ENCODE measurements at regions not wholly inside any gene's neighbourhood (a gene's known extent, or its start where the extent isn't known, plus 50 kb on each side); places are given as distances from the start of the nearest gene placed in this dataset.

DNA sequence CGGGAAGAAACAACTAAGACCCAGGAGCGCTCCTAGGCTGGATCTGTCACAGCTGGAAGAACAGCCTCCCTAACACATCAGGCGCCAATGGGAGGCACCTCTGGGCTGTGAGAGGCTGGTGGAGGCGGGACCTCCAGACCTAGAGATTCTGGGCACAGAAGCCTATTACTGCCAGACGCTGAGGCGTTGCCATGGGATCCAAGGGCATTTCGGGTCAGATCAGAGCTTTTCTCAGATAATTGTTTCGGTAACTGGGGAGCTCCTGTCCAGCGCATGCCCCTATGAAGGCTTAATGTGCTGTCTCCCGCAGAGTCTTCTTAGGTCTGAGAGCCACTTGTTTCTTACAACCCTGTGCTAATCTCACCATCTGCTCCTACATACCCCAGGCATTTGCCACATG, 339.2 kb downstream of the ZNF716 start:
- intact Hi-C loops (cut with micrococcal nuclease; ENCODE audit: unreplicated experiment), result no loop called here
- no TSS peak for BruUV-seq (replicated peaks)
- CTCF ChIA-PET, result no interaction called here
- TF ChIP-seq EZH2 (IDR thresholded peaks at IDR 0.05; ENCODE audit: low read depth), result no peak
- TF ChIP-seq, protein P1, sequence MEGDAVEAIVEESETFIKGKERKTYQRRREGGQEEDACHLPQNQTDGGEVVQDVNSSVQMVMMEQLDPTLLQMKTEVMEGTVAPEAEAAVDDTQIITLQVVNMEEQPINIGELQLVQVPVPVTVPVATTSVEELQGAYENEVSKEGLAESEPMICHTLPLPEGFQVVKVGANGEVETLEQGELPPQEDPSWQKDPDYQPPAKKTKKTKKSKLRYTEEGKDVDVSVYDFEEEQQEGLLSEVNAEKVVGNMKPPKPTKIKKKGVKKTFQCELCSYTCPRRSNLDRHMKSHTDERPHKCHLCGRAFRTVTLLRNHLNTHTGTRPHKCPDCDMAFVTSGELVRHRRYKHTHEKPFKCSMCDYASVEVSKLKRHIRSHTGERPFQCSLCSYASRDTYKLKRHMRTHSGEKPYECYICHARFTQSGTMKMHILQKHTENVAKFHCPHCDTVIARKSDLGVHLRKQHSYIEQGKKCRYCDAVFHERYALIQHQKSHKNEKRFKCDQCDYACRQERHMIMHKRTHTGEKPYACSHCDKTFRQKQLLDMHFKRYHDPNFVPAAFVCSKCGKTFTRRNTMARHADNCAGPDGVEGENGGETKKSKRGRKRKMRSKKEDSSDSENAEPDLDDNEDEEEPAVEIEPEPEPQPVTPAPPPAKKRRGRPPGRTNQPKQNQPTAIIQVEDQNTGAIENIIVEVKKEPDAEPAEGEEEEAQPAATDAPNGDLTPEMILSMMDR (conservative IDR thresholded peaks at IDR 0.05), result no peak
- H3K36me3 ChIP-seq (ENCODE audit: low read depth), result no peaks in the 10 kb centered on the region
- DNase-seq, result no peak
- no peaks in the 10 kb centered on the region for H3K9me3 ChIP-seq (ENCODE audit: insufficient read depth, low read depth)
- H3K27ac ChIP-seq, result no peak overlapping the region
- no peaks in the 10 kb centered on the region for H3K79me2 ChIP-seq (ENCODE audit: low read depth)
- H3K27me3 ChIP-seq (ENCODE audit: insufficient read depth, low read depth), result peaks cover 3% of the 10 kb centered on the region; the same call in 1 of the 2 replicates
- H3K9me2 ChIP-seq (ENCODE audit: insufficient read depth), result no peaks in the 10 kb centered on the region
- H3K4me1 ChIP-seq (replicated peaks; ENCODE audit: insufficient read depth), result no peaks in the 10 kb centered on the region
- H3K4me2 ChIP-seq, result no peak overlapping the region
- POLR2A ChIA-PET (ENCODE audit: unreplicated experiment), result no interaction called here
- H2AFZ ChIP-seq, result no peak overlapping the region
- H3F3A ChIP-seq (ENCODE audit: insufficient read depth, low read depth), result no peaks in the 10 kb centered on the region
- no peaks in the 10 kb centered on the region for H4K20me1 ChIP-seq (ENCODE audit: insufficient read depth)
- H3K4me3 ChIP-seq, result no peak overlapping the region

- no peak for DNase-seq
- POLR2A ChIA-PET (ENCODE audit: unreplicated experiment), result no interaction called here
- Histone ChIP-seq H3K9me3 (ENCODE audit: insufficient read depth, low read depth) (no peaks in the 10 kb centered on the region), H4K20me1 (ENCODE audit: insufficient read depth) (no peaks in the 10 kb centered on the region), H3K79me2 (ENCODE audit: low read depth) (no peaks in the 10 kb centered on the region), H3K4me3 (no peak overlapping the region), H3K4me2 (no peak overlapping the region), H3F3A (ENCODE audit: insufficient read depth, low read depth) (no peaks in the 10 kb centered on the region), H3K4me1 (replicated peaks; ENCODE audit: insufficient read depth) (no peaks in the 10 kb centered on the region), H3K27me3 (ENCODE audit: insufficient read depth, low read depth) (peaks cover 66% of the 10 kb centered on the region), H3K27ac (no peak overlapping the region), H3K9me2 (ENCODE audit: insufficient read depth) (no peaks in the 10 kb centered on the region), H3K36me3 (ENCODE audit: low read depth) (no peaks in the 10 kb centered on the region), H2AFZ (no peak overlapping the region)
- TF ChIP-seq, protein P1 (conservative IDR thresholded peaks at IDR 0.05), result no peak
- no peak for TF ChIP-seq EZH2 (IDR thresholded peaks at IDR 0.05; ENCODE audit: low read depth)
- intact Hi-C loops (cut with micrococcal nuclease; ENCODE audit: unreplicated experiment), result no loop called here
- BruUV-seq (replicated peaks), result no TSS peak
- CTCF ChIA-PET, result no interaction called here
These were observed 369.6 kb downstream of the ZNF716 start for GRCh38 chr7:57819491-57819981.

- no TSS peak for BruUV-seq (replicated peaks)
- Histone ChIP-seq H4K20me1 (ENCODE audit: insufficient read depth) (no peaks in the 10 kb centered on the region), H3K9me2 (ENCODE audit: insufficient read depth) (no peaks in the 10 kb centered on the region), H3K79me2 (ENCODE audit: low read depth) (no peaks in the 10 kb centered on the region), H3K27ac (no peak overlapping the region), H3K27me3 (ENCODE audit: insufficient read depth, low read depth) (peaks cover 60% of the 10 kb centered on the region), H2AFZ (no peak overlapping the region), H3K36me3 (ENCODE audit: low read depth) (no peaks in the 10 kb centered on the region), H3K4me1 (replicated peaks; ENCODE audit: insufficient read depth) (no peaks in the 10 kb centered on the region), H3F3A (ENCODE audit: insufficient read depth, low read depth) (no peaks in the 10 kb centered on the region), H3K4me2 (no peak overlapping the region), H3K9me3 (ENCODE audit: insufficient read depth, low read depth) (no peaks in the 10 kb centered on the region), H3K4me3 (no peak overlapping the region)
- ChIA-PET POLR2A (ENCODE audit: unreplicated experiment) (no interaction called here), CTCF (no interaction called here)
- intact Hi-C loops (cut with micrococcal nuclease; ENCODE audit: unreplicated experiment), result no loop called here
- TF ChIP-seq, protein P1 (conservative IDR thresholded peaks at IDR 0.05), result no peak
- no peak for TF ChIP-seq EZH2 (IDR thresholded peaks at IDR 0.05; ENCODE audit: low read depth)
- no peak for DNase-seq
These were observed 370.5 kb downstream of the ZNF716 start for GRCh38 chr7:57820477-57820876.
